HCT116 (cell line): ENCODE measurements at regions not wholly inside any gene's neighbourhood (a gene's known extent, or its start where the extent isn't known, plus 50 kb on each side); places are given as distances from the start of the nearest gene placed in this dataset.

Source experiments
- ATAC-seq: fragments of 200-7000 bp; cut with Tn5 transposase; 2 replicates; pipeline ENCODE4 v1.9.1; 2020; ENCODE audit warnings: mild to moderate bottlenecking, moderate library complexity
- BruUV-seq: library from RNA; stranded (reverse); fragments of 400-500 nt; replicated peaks from 2 replicates; lab custom pipeline; 2021; lab: Mats Ljungman, UMichigan
- CTCF ChIA-PET: fragments of 300-600 bp; sonication (Branson Sonifier 250); formaldehyde crosslinking; loops from one replicate; lab custom pipeline; 2021; ENCODE audit warnings: antibody characterized with exemption; lab: Charles Lee
- POLR2A ChIA-PET: fragments of 300-600, 350-600 bp; sonication (Branson Sonifier 250); formaldehyde crosslinking; loops from one replicate; lab custom pipeline; 2021; ENCODE audit warnings: antibody characterized with exemption; lab: Charles Lee
- RAD21 ChIA-PET, 2 experiments: fragments of 300-600 bp; sonication (Branson Sonifier 250); formaldehyde crosslinking; loops; one replicate each; lab custom pipeline; 2023; ENCODE audit warnings: low total read pairs in 2 of 2; ENCODE audit not compliant: uncharacterized antibody in 2 of 2, unreplicated experiment in 2 of 2, low non-redundant PET in 1 of 2; lab: Charles Lee
- DNase-seq: peaks from one replicate; pipeline ENCODE4 v3.0.0-alpha.2; 2010; ENCODE audit warnings: low read depth, low spot score
- H2AFZ ChIP-seq: fragments of 200-600 bp; shearing (Covaris generic), sonication (generic); 2 replicates; pipeline ENCODE4 v1.6.1; 2017; ENCODE audit warnings: low read depth, mixed run types, mixed read lengths, antibody characterized with exemption, low read length; ENCODE audit not compliant: poor library complexity, severe bottlenecking
- H3K27ac ChIP-seq: 2 replicates; pipeline ENCODE4 v1.5.1; 2012; ENCODE audit warnings: low read depth, low read length
- H3K27me3 ChIP-seq: fragments of 200-600 bp; sonication (generic); 2 replicates; pipeline ENCODE4 v1.6.1; 2016; ENCODE audit warnings: mixed run types, low read length, mixed read lengths; ENCODE audit not compliant: insufficient read depth
- H3K36me3 ChIP-seq, 2 experiments: fragments of 200-500 bp in 1 of 2; fragments of 200-600 bp in 1 of 2; sonication (Bioruptor generic) in 1 of 2; sonication (generic) in 1 of 2; 2 replicates each; pipeline versions ENCODE4 v1.5.1 to v1.6.1; 2014 to 2016; ENCODE audit warnings: low read length in 2 of 2, inconsistent platforms in 1 of 2, mixed read lengths in 1 of 2, mixed run types in 1 of 2; ENCODE audit not compliant: insufficient read depth in 2 of 2, control insufficient read depth in 1 of 2
- H3K4me1 ChIP-seq, 2 experiments: fragments of 200-600 bp in 1 of 2; sonication (generic) in 1 of 2; 2 replicates each; pipeline versions ENCODE4 v1.5.1 to v1.6.1; 2012 to 2017; ENCODE audit warnings: low read length in 2 of 2, inconsistent platforms in 1 of 2, mild to moderate bottlenecking in 1 of 2, mixed read lengths in 1 of 2, mixed run types in 1 of 2, moderate library complexity in 1 of 2; ENCODE audit not compliant: insufficient read depth in 2 of 2, control insufficient read depth in 1 of 2
- H3K4me2 ChIP-seq: fragments of 200-600 bp; sonication (generic); 2 replicates; pipeline ENCODE4 v1.6.1; 2017; ENCODE audit warnings: mixed run types, low read length, mixed read lengths
- H3K4me3 ChIP-seq, 2 experiments: fragments of 200-600 bp in 1 of 2; sonication (generic) in 1 of 2; replicated peaks in 1 of 2; 2 replicates each; pipeline ENCODE4 v1.5.1; 2011 to 2016; ENCODE audit warnings: low read length in 2 of 2, control low read depth in 1 of 2, low read depth in 1 of 2, mild to moderate bottlenecking in 1 of 2, mixed read lengths in 1 of 2, mixed run types in 1 of 2
- H3K79me2 ChIP-seq: fragments of 200-600 bp; sonication (generic); 2 replicates; pipeline ENCODE4 v1.6.1; 2017; ENCODE audit warnings: mild to moderate bottlenecking, mixed run types, low read length, moderate library complexity, mixed read lengths; ENCODE audit not compliant: insufficient read depth
- H3K9ac ChIP-seq: fragments of 200-600 bp; sonication (generic); 2 replicates; pipeline ENCODE4 v1.6.1; 2016; ENCODE audit warnings: low read length, mixed read lengths
- H3K9me2 ChIP-seq: fragments of 200-600 bp; sonication (generic), shearing (Covaris generic); 2 replicates; pipeline ENCODE4 v1.6.1; 2017; ENCODE audit warnings: mixed run types, mild to moderate bottlenecking, moderate library complexity; ENCODE audit not compliant: insufficient read depth
- H3K9me3 ChIP-seq, 2 experiments: fragments of 200-500 bp in 1 of 2; fragments of 200-600 bp in 1 of 2; sonication (Bioruptor generic) in 1 of 2; sonication (generic) in 1 of 2; 2 replicates each; pipeline ENCODE4 v1.6.1; 2014 to 2017; ENCODE audit warnings: low read length in 2 of 2, mixed read lengths in 2 of 2, inconsistent platforms in 1 of 2, low read depth in 1 of 2, mild to moderate bottlenecking in 1 of 2, mixed run types in 1 of 2, moderate library complexity in 1 of 2; ENCODE audit not compliant: control insufficient read depth in 1 of 2, insufficient read depth in 1 of 2
- H4K20me1 ChIP-seq: fragments of 200-600 bp; sonication (generic), shearing (Covaris generic); 2 replicates; pipeline ENCODE4 v1.6.1; 2017; ENCODE audit warnings: mixed run types, mild to moderate bottlenecking, moderate library complexity; ENCODE audit not compliant: insufficient read depth
- CBX3 ChIP-seq: IDR thresholded peaks from 2 replicates; pipeline ENCODE4 v1.6.1; 2012; ENCODE audit warnings: low read depth
- CEBPB ChIP-seq: IDR thresholded peaks from 2 replicates; pipeline ENCODE4 v1.6.1; 2012; ENCODE audit warnings: low read depth
- CTCF ChIP-seq, 3 experiments: fragments of 200-600 bp in 1 of 3; sonication (generic) in 1 of 3; IDR thresholded peaks in 2 of 3; conservative IDR thresholded peaks in 1 of 3; 2 replicates each; pipeline ENCODE4 v1.5.1; 2012 to 2017; ENCODE audit warnings: low read depth in 2 of 3, low read length in 2 of 3, antibody characterized with exemption in 1 of 3, borderline replicate concordance in 1 of 3, control low read depth in 1 of 3, mild to moderate bottlenecking in 1 of 3, mixed read lengths in 1 of 3, mixed run types in 1 of 3, moderate library complexity in 1 of 3; ENCODE audit not compliant: insufficient read depth in 1 of 3
- FOSL1 ChIP-seq: IDR thresholded peaks from 2 replicates; pipeline ENCODE4 v1.6.1; 2012; ENCODE audit warnings: low read depth
- JUND ChIP-seq: IDR thresholded peaks from 2 replicates; pipeline ENCODE4 v1.6.1; 2012
- POLR2A ChIP-seq: IDR thresholded peaks from 2 replicates; pipeline ENCODE4 v1.7.0; 2011; ENCODE audit warnings: borderline replicate concordance; ENCODE audit not compliant: insufficient read depth, insufficient read length; ENCODE audit errors: extremely low read depth
- RAD21 ChIP-seq: IDR thresholded peaks from 2 replicates; pipeline ENCODE4 v1.6.1; 2012; ENCODE audit warnings: low read depth, mild to moderate bottlenecking
- SP1 ChIP-seq: IDR thresholded peaks from 2 replicates; pipeline ENCODE4 v1.6.1; 2012; ENCODE audit warnings: low read depth
- YY1 ChIP-seq: IDR thresholded peaks from 2 replicates; pipeline ENCODE4 v1.6.1; 2011; ENCODE audit warnings: low read length, low read depth, moderate library complexity, mild to moderate bottlenecking; ENCODE audit not compliant: insufficient replicate concordance; ENCODE audit errors: extremely low read depth
- ZFX ChIP-seq: fragments of 450-650 bp; IDR thresholded peaks from 2 replicates; pipeline ENCODE4 v1.6.1; 2017
- ZNF274 ChIP-seq: fragments of 200-500 bp; sonication (Bioruptor generic); IDR thresholded peaks from 2 replicates; pipeline ENCODE4 v1.6.1; 2014; ENCODE audit warnings: mild to moderate bottlenecking, low read depth, low read length, inconsistent platforms
- intact Hi-C: fragments of 100-400 bp; cut with micrococcal nuclease; formaldehyde crosslinking; loops from 2 replicates; pipeline ENCODE4 v1.10.0; 2022

GRCh38 chr5:30781643-30782042, 411.8 kb upstream of the CDH6 start:
- ATAC-seq (no peak), DNase-seq (no peak)
- no peaks in the 10 kb centered on the region for H3K36me3 ChIP-seq
- RAD21 ChIA-PET, result no interaction called here
- no peak overlapping the region for H3K4me3 ChIP-seq
- no peaks in the 10 kb centered on the region for H4K20me1 ChIP-seq
- TF ChIP-seq YY1, result no peak
- TF ChIP-seq FOSL1, result no peak
- no peak for TF ChIP-seq SP1
- TF ChIP-seq POLR2A, result no peak
- no peak for TF ChIP-seq CTCF (IDR thresholded peaks at IDR 0.05 in 2 of 3, conservative IDR thresholded peaks at IDR 0.05 in 1 of 3; ENCODE audit: borderline replicate concordance in 1 of 3, insufficient read depth in 1 of 3, low read depth in 2 of 3, low read length in 2 of 3)
- no peak for TF ChIP-seq CEBPB
- no peak for TF ChIP-seq JUND
- TF ChIP-seq ZFX, result no peak
- no peak for TF ChIP-seq RAD21
- no peak for TF ChIP-seq ZNF274
- no peak for TF ChIP-seq CBX3
- no peaks in the 10 kb centered on the region for H3K27me3 ChIP-seq
- H3K9me3 ChIP-seq, result peaks cover 0 to 6% of the 10 kb centered on the region in 2 experiments; a peak in 2 of 4 replicates
- POLR2A ChIA-PET, result no interaction called here
- CTCF ChIA-PET, result no interaction called here
- H2AFZ ChIP-seq, result no peak overlapping the region
- H3K4me1 ChIP-seq, result no peaks in the 10 kb centered on the region
- intact Hi-C loops, result no loop called here
- no TSS peak for BruUV-seq
- no peak overlapping the region for H3K4me2 ChIP-seq
- H3K27ac ChIP-seq, result no peak overlapping the region
- H3K79me2 ChIP-seq, result no peaks in the 10 kb centered on the region
- H3K9ac ChIP-seq, result no peak overlapping the region
- no peaks in the 10 kb centered on the region for H3K9me2 ChIP-seq
